Gastroesophageal sphincter (tissue), 3 donors: ENCODE measurements at regions not wholly inside any gene's neighbourhood (a gene's known extent, or its start where the extent isn't known, plus 50 kb on each side); places are given as distances from the start of the nearest gene placed in this dataset.

ENCODE experiments used
- EP300 ChIP-seq: sonication (generic); formaldehyde crosslinking; IDR thresholded peaks from one replicate; pipeline ENCODE4 v1.6.1; 2017; ENCODE audit warnings: antibody characterized with exemption, mild to moderate bottlenecking
- POLR2A ChIP-seq, 2 donors: fragments of 450-650 bp; IDR thresholded peaks; one replicate each; pipeline ENCODE4 v1.6.1; 2017; ENCODE audit warnings: antibody characterized with exemption in 2 of 2, mild to moderate bottlenecking in 2 of 2, moderate library complexity in 1 of 2
- POLR2AphosphoS5 ChIP-seq: sonication (generic); formaldehyde crosslinking; IDR thresholded peaks from one replicate; pipeline ENCODE4 v1.6.1; 2017; ENCODE audit warnings: antibody characterized with exemption
- TF ChIP-seq, protein P1 (sequence below), 4 experiments: fragments of 200-600 bp in 2 of 4; fragments of 450-650 bp in 2 of 4; sonication (generic) in 1 of 4; IDR thresholded peaks; one replicate each; pipeline ENCODE4 v1.5.1; 2017 to 2019; ENCODE audit warnings: antibody characterized with exemption in 4 of 4, mild to moderate bottlenecking in 2 of 4, moderate library complexity in 2 of 4

DNA sequence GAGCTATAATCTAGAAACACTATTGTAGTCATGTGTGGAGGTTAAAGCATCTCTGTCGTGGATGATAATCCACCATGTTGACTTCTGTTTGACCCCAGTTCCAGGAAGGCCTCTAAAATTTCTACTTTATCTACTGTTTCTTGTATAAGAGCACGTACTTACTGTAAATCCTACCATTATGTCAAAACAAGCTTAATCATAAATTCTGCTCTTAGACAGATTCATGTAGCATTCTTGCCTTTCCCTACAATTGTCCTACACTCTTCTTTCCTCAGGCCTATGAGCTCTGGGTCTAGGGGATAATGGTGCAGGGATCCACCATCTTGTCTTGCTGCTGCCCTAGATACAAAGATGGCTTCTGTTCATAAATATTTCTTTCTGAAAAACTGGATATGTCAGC lies 2594.3 kb downstream of the ARAP2 start:
- TF ChIP-seq POLR2AphosphoS5 (no peak), POLR2A (IDR thresholded peaks at IDR 0.05) (no peak), EP300 (no peak)
- TF ChIP-seq, protein P1, sequence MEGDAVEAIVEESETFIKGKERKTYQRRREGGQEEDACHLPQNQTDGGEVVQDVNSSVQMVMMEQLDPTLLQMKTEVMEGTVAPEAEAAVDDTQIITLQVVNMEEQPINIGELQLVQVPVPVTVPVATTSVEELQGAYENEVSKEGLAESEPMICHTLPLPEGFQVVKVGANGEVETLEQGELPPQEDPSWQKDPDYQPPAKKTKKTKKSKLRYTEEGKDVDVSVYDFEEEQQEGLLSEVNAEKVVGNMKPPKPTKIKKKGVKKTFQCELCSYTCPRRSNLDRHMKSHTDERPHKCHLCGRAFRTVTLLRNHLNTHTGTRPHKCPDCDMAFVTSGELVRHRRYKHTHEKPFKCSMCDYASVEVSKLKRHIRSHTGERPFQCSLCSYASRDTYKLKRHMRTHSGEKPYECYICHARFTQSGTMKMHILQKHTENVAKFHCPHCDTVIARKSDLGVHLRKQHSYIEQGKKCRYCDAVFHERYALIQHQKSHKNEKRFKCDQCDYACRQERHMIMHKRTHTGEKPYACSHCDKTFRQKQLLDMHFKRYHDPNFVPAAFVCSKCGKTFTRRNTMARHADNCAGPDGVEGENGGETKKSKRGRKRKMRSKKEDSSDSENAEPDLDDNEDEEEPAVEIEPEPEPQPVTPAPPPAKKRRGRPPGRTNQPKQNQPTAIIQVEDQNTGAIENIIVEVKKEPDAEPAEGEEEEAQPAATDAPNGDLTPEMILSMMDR (IDR thresholded peaks at IDR 0.05) = no peak
